GM12874 (cell line): ENCODE measurements at regions not wholly inside any gene's neighbourhood (a gene's known extent, or its start where the extent isn't known, plus 50 kb on each side); places are given as distances from the start of the nearest gene placed in this dataset.

Source experiments
- TF ChIP-seq, protein P1 (sequence below): IDR thresholded peaks from 2 replicates; pipeline ENCODE4 v1.5.1; 2011; ENCODE audit warnings: low read depth, mild to moderate bottlenecking, control low read depth, low read length, moderate library complexity; ENCODE audit not compliant: insufficient read depth

DNA sequence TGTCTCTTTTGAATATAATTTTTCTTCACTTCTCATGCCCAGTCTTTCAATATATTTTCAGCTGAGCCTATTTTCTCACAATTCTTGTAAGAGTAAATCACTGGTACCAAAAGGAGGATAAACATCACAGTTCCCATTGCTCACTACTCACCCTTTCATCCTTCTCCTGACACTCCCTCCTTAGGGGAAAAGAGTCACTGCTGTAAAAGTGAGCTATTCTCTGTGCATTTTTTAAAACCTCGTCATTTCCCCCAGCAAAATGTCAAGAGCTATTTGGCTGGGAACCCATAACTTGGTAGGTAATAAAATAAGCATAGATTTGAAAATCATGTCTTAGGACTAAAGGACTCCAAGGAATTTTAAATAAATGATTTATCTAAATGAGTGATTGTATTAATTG is 340.1 kb upstream of the GYPC start:
- TF ChIP-seq, protein P1, sequence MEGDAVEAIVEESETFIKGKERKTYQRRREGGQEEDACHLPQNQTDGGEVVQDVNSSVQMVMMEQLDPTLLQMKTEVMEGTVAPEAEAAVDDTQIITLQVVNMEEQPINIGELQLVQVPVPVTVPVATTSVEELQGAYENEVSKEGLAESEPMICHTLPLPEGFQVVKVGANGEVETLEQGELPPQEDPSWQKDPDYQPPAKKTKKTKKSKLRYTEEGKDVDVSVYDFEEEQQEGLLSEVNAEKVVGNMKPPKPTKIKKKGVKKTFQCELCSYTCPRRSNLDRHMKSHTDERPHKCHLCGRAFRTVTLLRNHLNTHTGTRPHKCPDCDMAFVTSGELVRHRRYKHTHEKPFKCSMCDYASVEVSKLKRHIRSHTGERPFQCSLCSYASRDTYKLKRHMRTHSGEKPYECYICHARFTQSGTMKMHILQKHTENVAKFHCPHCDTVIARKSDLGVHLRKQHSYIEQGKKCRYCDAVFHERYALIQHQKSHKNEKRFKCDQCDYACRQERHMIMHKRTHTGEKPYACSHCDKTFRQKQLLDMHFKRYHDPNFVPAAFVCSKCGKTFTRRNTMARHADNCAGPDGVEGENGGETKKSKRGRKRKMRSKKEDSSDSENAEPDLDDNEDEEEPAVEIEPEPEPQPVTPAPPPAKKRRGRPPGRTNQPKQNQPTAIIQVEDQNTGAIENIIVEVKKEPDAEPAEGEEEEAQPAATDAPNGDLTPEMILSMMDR, result no peak

- TF ChIP-seq, protein P1, result no peak
Observed at GRCh38 chr2:126317790-126318431, 338.0 kb upstream of the GYPC start.

- TF ChIP-seq, protein P1, result no peak
Observed at GRCh38 chr2:126322342-126322741, 333.6 kb upstream of the GYPC start.

DNA sequence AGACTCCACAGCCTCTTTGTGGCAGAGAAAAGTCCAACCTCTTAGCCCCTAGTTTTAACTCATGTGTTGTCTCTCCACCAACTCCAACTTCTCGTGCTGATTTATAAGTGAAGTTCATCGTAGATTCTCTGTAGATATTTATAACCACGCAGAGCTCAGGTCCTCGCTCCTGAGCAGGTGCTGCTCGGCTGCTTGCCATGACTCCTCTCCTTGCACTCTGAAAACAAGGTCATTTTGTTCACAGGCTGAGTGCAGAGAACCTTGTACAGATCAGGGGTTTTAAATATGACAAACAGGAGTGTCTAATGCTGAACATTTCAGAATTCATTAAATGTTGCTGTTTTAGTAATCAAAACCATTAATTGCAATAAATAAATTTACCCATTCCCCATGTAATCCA is 330.8 kb upstream of the GYPC start:
- TF ChIP-seq, protein P1, result no peak

DNA sequence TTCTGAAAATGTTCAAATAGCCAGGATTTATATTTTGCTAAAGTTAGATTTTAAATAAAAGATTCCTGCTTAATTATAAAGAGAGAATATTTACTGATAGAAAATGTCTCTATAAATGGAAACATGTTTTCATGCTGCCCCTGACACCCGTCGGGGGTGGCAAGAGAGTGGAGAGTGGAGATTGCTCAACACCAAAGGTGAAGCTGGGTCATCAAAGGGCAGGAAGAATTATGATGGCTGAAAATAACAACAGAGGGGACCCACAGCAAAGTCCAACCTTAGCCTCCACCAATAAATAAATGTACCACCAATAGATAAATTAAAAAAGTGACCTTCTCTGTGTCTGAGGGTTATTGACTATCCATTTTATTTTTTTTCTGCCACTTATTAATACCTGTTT is 326.8 kb upstream of the GYPC start:
- TF ChIP-seq, protein P1, result no peak

- TF ChIP-seq, protein P1, result no peak
Observed at GRCh38 chr2:126342457-126342856, 313.5 kb upstream of the GYPC start.

DNA sequence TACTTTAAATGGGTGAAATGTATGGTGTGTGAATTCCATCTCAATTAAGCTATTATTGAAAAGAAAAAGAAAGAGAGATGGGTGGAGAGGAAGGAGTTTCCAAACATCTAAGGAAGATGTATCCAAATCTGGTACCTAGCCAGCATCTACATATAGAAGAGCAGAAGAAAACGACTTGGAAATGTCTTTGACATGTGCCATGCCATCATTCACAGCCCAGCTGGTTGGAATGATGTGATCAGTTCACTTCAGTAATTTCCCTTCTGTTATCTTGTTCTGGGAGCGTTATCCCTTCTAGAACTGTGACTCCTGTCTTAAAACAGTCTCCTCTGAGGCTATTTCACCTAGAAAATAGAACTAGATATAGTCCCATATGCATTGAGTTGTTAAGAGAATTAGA is 312.8 kb upstream of the GYPC start:
- TF ChIP-seq, protein P1, result no peak
